ENCODE measurements at regions not wholly inside any gene's neighbourhood (a gene's known extent, or its start where the extent isn't known, plus 50 kb on each side); places are given as distances from the start of the nearest gene placed in this dataset.

DNA sequence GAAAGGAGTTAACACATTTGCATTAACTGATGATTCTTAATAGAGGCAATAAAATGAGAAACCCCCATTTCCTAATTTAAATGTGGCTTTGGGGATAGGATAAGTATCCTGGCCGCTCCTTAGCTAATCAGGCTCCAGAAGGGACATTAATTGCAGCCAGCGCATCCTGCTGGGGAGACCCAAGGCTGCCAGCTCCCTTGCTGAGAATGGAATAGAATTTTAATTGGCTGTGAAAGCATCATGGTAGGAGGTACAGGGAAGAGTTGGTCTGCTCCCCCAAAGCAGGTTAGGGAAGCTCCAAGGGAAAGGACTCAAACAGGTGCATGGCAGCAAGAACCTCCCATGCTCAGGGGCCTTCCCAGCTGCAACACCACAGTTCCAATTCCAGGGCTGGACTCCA is 71.4 kb downstream of the MARCHF4 start:
- Histone ChIP-seq H3K36me3 (ENCODE audit: control insufficient read depth in 4 of 4, insufficient read depth in 3 of 4, low read depth in 1 of 4, low read length in 3 of 4) (no peaks in the 10 kb centered on the region), H3K4me1 (ENCODE audit: control insufficient read depth in 4 of 4, insufficient read depth in 4 of 4, low read length in 3 of 4) (no peaks in the 10 kb centered on the region), H3K27ac (ENCODE audit: low read depth in 1 of 2, low read length in 2 of 2) (no peak overlapping the region), H3K27me3 (ENCODE audit: control insufficient read depth in 4 of 4, insufficient read depth in 4 of 4, low read length in 3 of 4) (no peaks in the 10 kb centered on the region), H3K4me3 (ENCODE audit: low read depth in 1 of 3, low read length in 3 of 3) (no peak overlapping the region), H3K9me3 (ENCODE audit: control insufficient read depth in 4 of 4, low read length in 3 of 4) (no peaks in the 10 kb centered on the region), H3K9ac (ENCODE audit: low read depth in 1 of 2, low read length in 2 of 2) (no peak overlapping the region)
- DNase-seq (ENCODE audit: low spot score): peak; percentile 5
- WGBS: 64% methylated on average over 2 of the region's 2 CpGs
- TF ChIP-seq, protein P1, sequence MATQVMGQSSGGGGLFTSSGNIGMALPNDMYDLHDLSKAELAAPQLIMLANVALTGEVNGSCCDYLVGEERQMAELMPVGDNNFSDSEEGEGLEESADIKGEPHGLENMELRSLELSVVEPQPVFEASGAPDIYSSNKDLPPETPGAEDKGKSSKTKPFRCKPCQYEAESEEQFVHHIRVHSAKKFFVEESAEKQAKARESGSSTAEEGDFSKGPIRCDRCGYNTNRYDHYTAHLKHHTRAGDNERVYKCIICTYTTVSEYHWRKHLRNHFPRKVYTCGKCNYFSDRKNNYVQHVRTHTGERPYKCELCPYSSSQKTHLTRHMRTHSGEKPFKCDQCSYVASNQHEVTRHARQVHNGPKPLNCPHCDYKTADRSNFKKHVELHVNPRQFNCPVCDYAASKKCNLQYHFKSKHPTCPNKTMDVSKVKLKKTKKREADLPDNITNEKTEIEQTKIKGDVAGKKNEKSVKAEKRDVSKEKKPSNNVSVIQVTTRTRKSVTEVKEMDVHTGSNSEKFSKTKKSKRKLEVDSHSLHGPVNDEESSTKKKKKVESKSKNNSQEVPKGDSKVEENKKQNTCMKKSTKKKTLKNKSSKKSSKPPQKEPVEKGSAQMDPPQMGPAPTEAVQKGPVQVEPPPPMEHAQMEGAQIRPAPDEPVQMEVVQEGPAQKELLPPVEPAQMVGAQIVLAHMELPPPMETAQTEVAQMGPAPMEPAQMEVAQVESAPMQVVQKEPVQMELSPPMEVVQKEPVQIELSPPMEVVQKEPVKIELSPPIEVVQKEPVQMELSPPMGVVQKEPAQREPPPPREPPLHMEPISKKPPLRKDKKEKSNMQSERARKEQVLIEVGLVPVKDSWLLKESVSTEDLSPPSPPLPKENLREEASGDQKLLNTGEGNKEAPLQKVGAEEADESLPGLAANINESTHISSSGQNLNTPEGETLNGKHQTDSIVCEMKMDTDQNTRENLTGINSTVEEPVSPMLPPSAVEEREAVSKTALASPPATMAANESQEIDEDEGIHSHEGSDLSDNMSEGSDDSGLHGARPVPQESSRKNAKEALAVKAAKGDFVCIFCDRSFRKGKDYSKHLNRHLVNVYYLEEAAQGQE (IDR thresholded peaks at IDR 0.05): no peak
- no peak for TF ChIP-seq JUND (IDR thresholded peaks at IDR 0.05)
- no peak for TF ChIP-seq FOXA2 (IDR thresholded peaks at IDR 0.05)
- no peak for TF ChIP-seq YY1 (IDR thresholded peaks at IDR 0.05)
- TF ChIP-seq FOXA1 (IDR thresholded peaks at IDR 0.05): no peak
- TF ChIP-seq HNF4A (conservative IDR thresholded peaks at IDR 0.05): no peak
- TF ChIP-seq RAD21 (IDR thresholded peaks at IDR 0.05): no peak
- no peak for TF ChIP-seq SP1 (IDR thresholded peaks at IDR 0.05)
- TF ChIP-seq, protein P2, sequence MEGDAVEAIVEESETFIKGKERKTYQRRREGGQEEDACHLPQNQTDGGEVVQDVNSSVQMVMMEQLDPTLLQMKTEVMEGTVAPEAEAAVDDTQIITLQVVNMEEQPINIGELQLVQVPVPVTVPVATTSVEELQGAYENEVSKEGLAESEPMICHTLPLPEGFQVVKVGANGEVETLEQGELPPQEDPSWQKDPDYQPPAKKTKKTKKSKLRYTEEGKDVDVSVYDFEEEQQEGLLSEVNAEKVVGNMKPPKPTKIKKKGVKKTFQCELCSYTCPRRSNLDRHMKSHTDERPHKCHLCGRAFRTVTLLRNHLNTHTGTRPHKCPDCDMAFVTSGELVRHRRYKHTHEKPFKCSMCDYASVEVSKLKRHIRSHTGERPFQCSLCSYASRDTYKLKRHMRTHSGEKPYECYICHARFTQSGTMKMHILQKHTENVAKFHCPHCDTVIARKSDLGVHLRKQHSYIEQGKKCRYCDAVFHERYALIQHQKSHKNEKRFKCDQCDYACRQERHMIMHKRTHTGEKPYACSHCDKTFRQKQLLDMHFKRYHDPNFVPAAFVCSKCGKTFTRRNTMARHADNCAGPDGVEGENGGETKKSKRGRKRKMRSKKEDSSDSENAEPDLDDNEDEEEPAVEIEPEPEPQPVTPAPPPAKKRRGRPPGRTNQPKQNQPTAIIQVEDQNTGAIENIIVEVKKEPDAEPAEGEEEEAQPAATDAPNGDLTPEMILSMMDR (IDR thresholded peaks at IDR 0.05; ENCODE audit: low read depth, low read length, missing input control): no peak
- TF ChIP-seq, protein P3, sequence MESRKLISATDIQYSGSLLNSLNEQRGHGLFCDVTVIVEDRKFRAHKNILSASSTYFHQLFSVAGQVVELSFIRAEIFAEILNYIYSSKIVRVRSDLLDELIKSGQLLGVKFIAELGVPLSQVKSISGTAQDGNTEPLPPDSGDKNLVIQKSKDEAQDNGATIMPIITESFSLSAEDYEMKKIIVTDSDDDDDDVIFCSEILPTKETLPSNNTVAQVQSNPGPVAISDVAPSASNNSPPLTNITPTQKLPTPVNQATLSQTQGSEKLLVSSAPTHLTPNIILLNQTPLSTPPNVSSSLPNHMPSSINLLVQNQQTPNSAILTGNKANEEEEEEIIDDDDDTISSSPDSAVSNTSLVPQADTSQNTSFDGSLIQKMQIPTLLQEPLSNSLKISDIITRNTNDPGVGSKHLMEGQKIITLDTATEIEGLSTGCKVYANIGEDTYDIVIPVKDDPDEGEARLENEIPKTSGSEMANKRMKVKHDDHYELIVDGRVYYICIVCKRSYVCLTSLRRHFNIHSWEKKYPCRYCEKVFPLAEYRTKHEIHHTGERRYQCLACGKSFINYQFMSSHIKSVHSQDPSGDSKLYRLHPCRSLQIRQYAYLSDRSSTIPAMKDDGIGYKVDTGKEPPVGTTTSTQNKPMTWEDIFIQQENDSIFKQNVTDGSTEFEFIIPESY (IDR thresholded peaks at IDR 0.05): no peak
- TF ChIP-seq NR2F2 (IDR thresholded peaks at IDR 0.05): no peak
- TF ChIP-seq HNF4G (IDR thresholded peaks at IDR 0.05): no peak
- TF ChIP-seq GABPA (IDR thresholded peaks at IDR 0.05 in 1 of 2, conservative IDR thresholded peaks at IDR 0.05 in 1 of 2): no peak
- TF ChIP-seq, protein P4, sequence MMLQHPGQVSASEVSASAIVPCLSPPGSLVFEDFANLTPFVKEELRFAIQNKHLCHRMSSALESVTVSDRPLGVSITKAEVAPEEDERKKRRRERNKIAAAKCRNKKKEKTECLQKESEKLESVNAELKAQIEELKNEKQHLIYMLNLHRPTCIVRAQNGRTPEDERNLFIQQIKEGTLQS (IDR thresholded peaks at IDR 0.05): no peak
- no peak for TF ChIP-seq TAF1 (conservative IDR thresholded peaks at IDR 0.05)
- no peak for TF ChIP-seq EGR1 (IDR thresholded peaks at IDR 0.05; ENCODE audit: low read depth in 2 of 2)
- no peak for TF ChIP-seq RXRA (IDR thresholded peaks at IDR 0.05)
- TF ChIP-seq, protein P5, sequence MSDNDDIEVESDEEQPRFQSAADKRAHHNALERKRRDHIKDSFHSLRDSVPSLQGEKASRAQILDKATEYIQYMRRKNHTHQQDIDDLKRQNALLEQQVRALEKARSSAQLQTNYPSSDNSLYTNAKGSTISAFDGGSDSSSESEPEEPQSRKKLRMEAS (IDR thresholded peaks at IDR 0.05): no peak

Data from liver (tissue), 8 donors.